ENCODE measurements at regions not wholly inside any gene's neighbourhood (a gene's known extent, or its start where the extent isn't known, plus 50 kb on each side); places are given as distances from the start of the nearest gene placed in this dataset.

DNA sequence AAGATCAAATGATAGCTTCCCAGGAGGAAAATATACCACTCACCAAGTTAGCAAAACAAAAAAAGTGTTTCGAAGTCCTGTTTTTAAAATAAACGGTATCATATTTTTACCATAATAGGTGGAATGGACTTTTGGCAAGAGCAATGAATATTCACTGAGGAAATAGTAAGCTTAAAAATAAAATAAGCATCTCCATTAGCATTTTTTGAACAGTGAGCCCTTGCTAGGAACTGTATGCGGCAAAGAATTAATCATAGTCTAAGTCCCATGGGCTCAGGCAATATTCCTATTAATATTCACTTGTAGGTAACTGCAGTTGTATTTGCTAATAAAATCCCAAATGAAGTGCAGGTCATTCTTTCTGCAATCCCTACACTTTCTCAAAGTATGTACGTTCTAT lies 191.7 kb upstream of the GABRA2 start:
- Histone ChIP-seq H3K4me3 (ENCODE audit: control insufficient read depth in 2 of 3, extremely low read depth in 1 of 3, insufficient read depth in 2 of 3, low read depth in 1 of 3, low read length in 3 of 3) (no peak overlapping the region), H3K9ac (ENCODE audit: control insufficient read depth, extremely low read depth, insufficient read depth, low read length) (no peak overlapping the region), H4K20me1 (ENCODE audit: control insufficient read depth, extremely low read depth, insufficient read depth, low read length) (no peaks in the 10 kb centered on the region), H3K27ac (ENCODE audit: control insufficient read depth, insufficient read depth, low read length) (no peak overlapping the region), H3K9me1 (ENCODE audit: control insufficient read depth, extremely low read depth, insufficient read depth, low read length) (no peaks in the 10 kb centered on the region), H3K4me1 (ENCODE audit: control insufficient read depth, extremely low read depth, insufficient read depth, low read length) (no peaks in the 10 kb centered on the region), H2AFZ (ENCODE audit: control insufficient read depth, low read length) (no peak overlapping the region), H3K9me3 (ENCODE audit: control insufficient read depth, low read depth, low read length) (no peaks in the 10 kb centered on the region), H3K79me2 (ENCODE audit: control insufficient read depth, insufficient read depth, low read length) (no peaks in the 10 kb centered on the region), H3K4me2 (ENCODE audit: control insufficient read depth, extremely low read depth, insufficient read depth, low read depth, low read length) (no peak overlapping the region), H3K36me3 (ENCODE audit: control insufficient read depth in 2 of 2, extremely low read depth in 1 of 2, insufficient read depth in 2 of 2, low read length in 2 of 2) (no peaks in the 10 kb centered on the region), H3K27me3 (ENCODE audit: control insufficient read depth, extremely low read depth, insufficient read depth, low read length) (no peaks in the 10 kb centered on the region)
- TF ChIP-seq, protein P1, sequence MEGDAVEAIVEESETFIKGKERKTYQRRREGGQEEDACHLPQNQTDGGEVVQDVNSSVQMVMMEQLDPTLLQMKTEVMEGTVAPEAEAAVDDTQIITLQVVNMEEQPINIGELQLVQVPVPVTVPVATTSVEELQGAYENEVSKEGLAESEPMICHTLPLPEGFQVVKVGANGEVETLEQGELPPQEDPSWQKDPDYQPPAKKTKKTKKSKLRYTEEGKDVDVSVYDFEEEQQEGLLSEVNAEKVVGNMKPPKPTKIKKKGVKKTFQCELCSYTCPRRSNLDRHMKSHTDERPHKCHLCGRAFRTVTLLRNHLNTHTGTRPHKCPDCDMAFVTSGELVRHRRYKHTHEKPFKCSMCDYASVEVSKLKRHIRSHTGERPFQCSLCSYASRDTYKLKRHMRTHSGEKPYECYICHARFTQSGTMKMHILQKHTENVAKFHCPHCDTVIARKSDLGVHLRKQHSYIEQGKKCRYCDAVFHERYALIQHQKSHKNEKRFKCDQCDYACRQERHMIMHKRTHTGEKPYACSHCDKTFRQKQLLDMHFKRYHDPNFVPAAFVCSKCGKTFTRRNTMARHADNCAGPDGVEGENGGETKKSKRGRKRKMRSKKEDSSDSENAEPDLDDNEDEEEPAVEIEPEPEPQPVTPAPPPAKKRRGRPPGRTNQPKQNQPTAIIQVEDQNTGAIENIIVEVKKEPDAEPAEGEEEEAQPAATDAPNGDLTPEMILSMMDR (optimal IDR thresholded peaks at IDR 0.05 in 1 of 3, IDR thresholded peaks at IDR 0.05 in 1 of 3, conservative IDR thresholded peaks at IDR 0.05 in 1 of 3; ENCODE audit: extremely low read depth in 1 of 3, insufficient read depth in 2 of 3, low read length in 3 of 3): no peak
- no peak for TF ChIP-seq EZH2 (IDR thresholded peaks at IDR 0.05; ENCODE audit: low read length)
- no peak for FAIRE-seq
- dilution Hi-C loops (cut with MboI; ENCODE audit: extremely low pct_ligation_motif_present, low sequenced_read_pairs): no loop called here
- DNase-seq (ENCODE audit: low read depth, low spot score): no peak

GRCh38 chr4:46554760-46555465 lies 165.0 kb upstream of the GABRA2 start:
- Histone ChIP-seq H3K36me3 (ENCODE audit: control insufficient read depth in 2 of 2, extremely low read depth in 1 of 2, insufficient read depth in 2 of 2, low read length in 2 of 2) (no peaks in the 10 kb centered on the region), H4K20me1 (ENCODE audit: control insufficient read depth, extremely low read depth, insufficient read depth, low read length) (no peaks in the 10 kb centered on the region), H3K27me3 (ENCODE audit: control insufficient read depth, extremely low read depth, insufficient read depth, low read length) (no peaks in the 10 kb centered on the region), H3K79me2 (ENCODE audit: control insufficient read depth, insufficient read depth, low read length) (no peaks in the 10 kb centered on the region), H3K27ac (ENCODE audit: control insufficient read depth, insufficient read depth, low read length) (no peak overlapping the region), H3K4me1 (ENCODE audit: control insufficient read depth, extremely low read depth, insufficient read depth, low read length) (no peaks in the 10 kb centered on the region), H2AFZ (ENCODE audit: control insufficient read depth, low read length) (no peak overlapping the region), H3K9me3 (ENCODE audit: control insufficient read depth, low read depth, low read length) (no peaks in the 10 kb centered on the region), H3K9ac (ENCODE audit: control insufficient read depth, extremely low read depth, insufficient read depth, low read length) (no peak overlapping the region), H3K4me2 (ENCODE audit: control insufficient read depth, extremely low read depth, insufficient read depth, low read depth, low read length) (no peak overlapping the region), H3K9me1 (ENCODE audit: control insufficient read depth, extremely low read depth, insufficient read depth, low read length) (no peaks in the 10 kb centered on the region), H3K4me3 (ENCODE audit: control insufficient read depth in 2 of 3, extremely low read depth in 1 of 3, insufficient read depth in 2 of 3, low read depth in 1 of 3, low read length in 3 of 3) (no peak overlapping the region)
- no peak for TF ChIP-seq EZH2 (IDR thresholded peaks at IDR 0.05; ENCODE audit: low read length)
- TF ChIP-seq, protein P1 (optimal IDR thresholded peaks at IDR 0.05 in 1 of 3, IDR thresholded peaks at IDR 0.05 in 1 of 3, conservative IDR thresholded peaks at IDR 0.05 in 1 of 3; ENCODE audit: extremely low read depth in 1 of 3, insufficient read depth in 2 of 3, low read length in 3 of 3): no peak
- FAIRE-seq (no peak), DNase-seq (ENCODE audit: low read depth, low spot score) (no peak)
- dilution Hi-C loops (cut with MboI; ENCODE audit: extremely low pct_ligation_motif_present, low sequenced_read_pairs): no loop called here

All from keratinocyte (primary cell).